Neural progenitor cell (in vitro differentiated cells): ENCODE measurements at regions not wholly inside any gene's neighbourhood (a gene's known extent, or its start where the extent isn't known, plus 50 kb on each side); places are given as distances from the start of the nearest gene placed in this dataset.

Source experiments
- DNase-seq: peaks from one replicate; pipeline ENCODE4 v3.0.0-alpha.2; 2016; ENCODE audit warnings: low spot score
- H2AFZ ChIP-seq: fragments of 200-600 bp; sonication (generic); replicated peaks from 2 replicates; pipeline ENCODE4 v1.6.1; 2016; ENCODE audit warnings: antibody characterized with exemption
- H3F3A ChIP-seq: fragments of 200-600 bp; sonication (generic); 2 replicates; pipeline ENCODE4 v1.6.1; 2016; ENCODE audit warnings: antibody characterized with exemption, low read depth
- H3K27ac ChIP-seq: fragments of 200-600 bp; sonication (generic); 2 replicates; pipeline ENCODE4 v1.5.1; 2016; ENCODE audit warnings: mild to moderate bottlenecking
- H3K27me3 ChIP-seq: fragments of 200-600 bp; sonication (generic); 2 replicates; pipeline ENCODE4 v1.6.1; 2016; ENCODE audit warnings: mild to moderate bottlenecking, moderate library complexity
- H3K36me3 ChIP-seq: fragments of 200-600 bp; sonication (generic); 2 replicates; pipeline ENCODE4 v1.5.1; 2016
- H3K4me1 ChIP-seq: fragments of 200-600 bp; sonication (generic); 2 replicates; pipeline ENCODE4 v1.6.1; 2016; ENCODE audit warnings: mixed run types
- H3K4me2 ChIP-seq: fragments of 200-600 bp; sonication (generic); 2 replicates; pipeline ENCODE4 v1.6.1; 2016
- H3K4me3 ChIP-seq: fragments of 200-600 bp; sonication (generic); 2 replicates; pipeline ENCODE4 v1.5.1; 2016
- H3K79me2 ChIP-seq: fragments of 200-600 bp; sonication (generic); 2 replicates; pipeline ENCODE4 v1.6.1; 2016; ENCODE audit warnings: low read depth
- H3K9ac ChIP-seq: fragments of 200-600 bp; sonication (generic); 2 replicates; pipeline ENCODE4 v1.6.1; 2016
- H3K9me3 ChIP-seq: fragments of 200-600 bp; sonication (generic); 2 replicates; pipeline ENCODE4 v1.5.1; 2016; ENCODE audit warnings: low read depth
- H4K20me1 ChIP-seq: fragments of 200-600 bp; sonication (generic); 2 replicates; pipeline ENCODE4 v1.6.1; 2016; ENCODE audit warnings: low read depth
- H3K27ac Mint-ChIP-seq: 3 replicates; pipeline ENCODE4 v1.8.0; 2021; ENCODE audit warnings: mixed read lengths
- H3K27me3 Mint-ChIP-seq: 2 replicates; pipeline ENCODE4 v1.8.0; 2022; ENCODE audit warnings: low read depth, mild to moderate bottlenecking, inconsistent platforms, moderate library complexity, mixed read lengths; ENCODE audit not compliant: insufficient read depth
- H3K36me3 Mint-ChIP-seq: 3 replicates; pipeline ENCODE4 v1.8.0; 2021; ENCODE audit warnings: mixed read lengths
- H3K4me1 Mint-ChIP-seq: 3 replicates; pipeline ENCODE4 v1.8.0; 2021; ENCODE audit warnings: mixed read lengths
- H3K4me3 Mint-ChIP-seq: 3 replicates; pipeline ENCODE4 v1.8.0; 2021; ENCODE audit warnings: mild to moderate bottlenecking, moderate library complexity, mixed read lengths
- H3K9me3 Mint-ChIP-seq: 3 replicates; pipeline ENCODE4 v1.8.0; 2020; ENCODE audit warnings: mixed read lengths
- EZH2 ChIP-seq: fragments of 200-600 bp; sonication (generic); IDR thresholded peaks from 2 replicates; pipeline ENCODE4 v1.6.1; 2017; ENCODE audit warnings: antibody characterized with exemption, mild to moderate bottlenecking, moderate library complexity
- EZH2phosphoT487 ChIP-seq: fragments of 200-600 bp; sonication (generic); IDR thresholded peaks from 2 replicates; pipeline ENCODE4 v1.6.1; 2017; ENCODE audit warnings: antibody characterized with exemption
- TF ChIP-seq, protein P1 (sequence below): fragments of 200-600 bp; sonication (generic); IDR thresholded peaks from 2 replicates; pipeline ENCODE4 v1.5.1; 2017; ENCODE audit warnings: antibody characterized with exemption, mild to moderate bottlenecking

DNA sequence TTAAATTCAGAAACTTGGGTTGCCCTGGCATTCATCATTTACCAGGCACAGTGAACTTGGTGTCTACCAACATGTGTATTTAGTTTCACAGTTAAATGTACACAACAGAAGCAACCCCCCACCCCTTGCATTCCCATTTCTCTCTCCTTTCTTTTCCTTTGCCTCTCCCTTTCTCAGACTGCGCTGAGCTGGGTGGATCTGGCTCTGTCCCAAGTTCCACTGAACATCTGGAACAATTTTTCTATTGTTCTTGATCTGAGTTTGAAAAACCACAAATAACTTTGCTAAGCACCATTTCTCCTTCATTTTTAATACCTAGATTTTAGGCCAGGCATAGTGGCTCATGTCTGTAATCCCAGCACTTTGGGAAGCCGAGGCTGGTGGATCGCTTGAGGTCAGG lies 242.2 kb downstream of the ABHD5 start:
- H2AFZ ChIP-seq, result no peak overlapping the region
- no peak for DNase-seq
- Mint-ChIP-seq H3K27ac (no peak overlapping the region), H3K4me3 (no peak overlapping the region), H3K27me3 (peaks cover 3% of the 10 kb centered on the region), H3K4me1 (no peaks in the 10 kb centered on the region), H3K36me3 (no peaks in the 10 kb centered on the region), H3K9me3 (peaks cover 5% of the 10 kb centered on the region)
- H3K79me2 ChIP-seq, result no peaks in the 10 kb centered on the region
- no peaks in the 10 kb centered on the region for H4K20me1 ChIP-seq
- no peaks in the 10 kb centered on the region for H3K36me3 ChIP-seq
- no peak overlapping the region for H3K9ac ChIP-seq
- no peak overlapping the region for H3K27ac ChIP-seq
- H3K4me2 ChIP-seq, result no peak overlapping the region
- TF ChIP-seq EZH2 (no peak), EZH2phosphoT487 (no peak)
- TF ChIP-seq, protein P1, sequence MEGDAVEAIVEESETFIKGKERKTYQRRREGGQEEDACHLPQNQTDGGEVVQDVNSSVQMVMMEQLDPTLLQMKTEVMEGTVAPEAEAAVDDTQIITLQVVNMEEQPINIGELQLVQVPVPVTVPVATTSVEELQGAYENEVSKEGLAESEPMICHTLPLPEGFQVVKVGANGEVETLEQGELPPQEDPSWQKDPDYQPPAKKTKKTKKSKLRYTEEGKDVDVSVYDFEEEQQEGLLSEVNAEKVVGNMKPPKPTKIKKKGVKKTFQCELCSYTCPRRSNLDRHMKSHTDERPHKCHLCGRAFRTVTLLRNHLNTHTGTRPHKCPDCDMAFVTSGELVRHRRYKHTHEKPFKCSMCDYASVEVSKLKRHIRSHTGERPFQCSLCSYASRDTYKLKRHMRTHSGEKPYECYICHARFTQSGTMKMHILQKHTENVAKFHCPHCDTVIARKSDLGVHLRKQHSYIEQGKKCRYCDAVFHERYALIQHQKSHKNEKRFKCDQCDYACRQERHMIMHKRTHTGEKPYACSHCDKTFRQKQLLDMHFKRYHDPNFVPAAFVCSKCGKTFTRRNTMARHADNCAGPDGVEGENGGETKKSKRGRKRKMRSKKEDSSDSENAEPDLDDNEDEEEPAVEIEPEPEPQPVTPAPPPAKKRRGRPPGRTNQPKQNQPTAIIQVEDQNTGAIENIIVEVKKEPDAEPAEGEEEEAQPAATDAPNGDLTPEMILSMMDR, result no peak
- H3K27me3 ChIP-seq, result no peaks in the 10 kb centered on the region
- H3F3A ChIP-seq, result no peaks in the 10 kb centered on the region
- H3K9me3 ChIP-seq, result peaks cover 3% of the 10 kb centered on the region
- H3K4me3 ChIP-seq, result no peak overlapping the region
- peaks cover 5% of the 10 kb centered on the region for H3K4me1 ChIP-seq

DNA sequence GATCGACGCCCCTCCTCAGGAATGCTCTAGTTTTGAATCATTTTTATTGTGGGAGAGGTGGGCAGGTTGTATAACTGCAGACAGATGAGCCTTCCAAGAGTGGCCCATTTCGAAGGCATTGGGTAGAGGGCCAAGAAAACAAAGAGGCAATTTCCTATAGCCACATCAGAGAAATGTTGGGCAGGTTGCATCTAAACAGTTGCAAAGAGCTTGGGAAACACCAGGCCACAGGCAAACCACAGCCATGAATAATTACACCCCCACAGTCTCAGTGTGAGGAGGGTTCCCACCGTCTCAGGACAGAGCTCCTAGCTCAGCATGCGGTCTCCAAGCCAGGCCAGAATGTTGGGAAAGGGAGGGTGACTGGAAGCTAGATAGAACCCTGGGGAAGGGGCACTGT lies 257.3 kb downstream of the ABHD5 start:
- Histone ChIP-seq H3K79me2 (no peaks in the 10 kb centered on the region), H3K27ac (no peak overlapping the region), H3F3A (no peaks in the 10 kb centered on the region), H2AFZ (no peak overlapping the region), H3K9me3 (no peaks in the 10 kb centered on the region), H3K9ac (no peak overlapping the region), H4K20me1 (no peaks in the 10 kb centered on the region), H3K4me1 (no peaks in the 10 kb centered on the region), H3K4me2 (no peak overlapping the region), H3K36me3 (no peaks in the 10 kb centered on the region), H3K27me3 (no peaks in the 10 kb centered on the region), H3K4me3 (no peak overlapping the region)
- DNase-seq, result no peak
- Mint-ChIP-seq H3K27me3 (peaks cover 4% of the 10 kb centered on the region), H3K4me1 (no peaks in the 10 kb centered on the region), H3K4me3 (no peak overlapping the region), H3K36me3 (no peaks in the 10 kb centered on the region), H3K27ac (no peak overlapping the region), H3K9me3 (peaks cover 7% of the 10 kb centered on the region)
- TF ChIP-seq, protein P1, result no peak
- no peak for TF ChIP-seq EZH2phosphoT487

DNA sequence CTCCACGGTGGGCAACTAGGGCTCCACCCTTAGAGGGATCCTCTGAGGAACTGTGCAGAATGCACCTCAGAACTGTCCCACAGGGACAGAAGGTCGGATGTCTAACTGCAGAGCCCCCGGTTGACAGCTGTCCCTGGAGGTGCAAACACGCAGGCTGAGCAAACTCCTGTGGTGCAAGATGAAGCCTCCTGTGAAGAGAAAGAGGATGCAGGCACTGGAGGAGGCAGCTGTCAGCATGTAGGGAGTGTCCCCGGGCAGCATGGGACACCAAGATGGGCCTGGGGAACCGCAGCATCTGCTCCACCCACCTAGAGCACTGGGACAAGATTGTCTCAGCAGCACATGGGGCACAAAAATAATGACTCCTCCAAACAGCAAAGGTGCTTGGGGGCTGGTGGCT lies 258.9 kb downstream of the ABHD5 start:
- Histone ChIP-seq H2AFZ (no peak overlapping the region), H3K4me3 (no peak overlapping the region), H3K9ac (no peak overlapping the region), H3K9me3 (no peaks in the 10 kb centered on the region), H3F3A (no peaks in the 10 kb centered on the region), H3K27ac (no peak overlapping the region), H3K4me1 (no peaks in the 10 kb centered on the region), H3K79me2 (no peaks in the 10 kb centered on the region), H4K20me1 (no peaks in the 10 kb centered on the region), H3K27me3 (no peaks in the 10 kb centered on the region), H3K4me2 (no peak overlapping the region), H3K36me3 (no peaks in the 10 kb centered on the region)
- Mint-ChIP-seq H3K4me1 (peaks cover 6% of the 10 kb centered on the region), H3K9me3 (peaks cover 4% of the 10 kb centered on the region), H3K27me3 (peaks cover 6% of the 10 kb centered on the region), H3K27ac (no peak overlapping the region), H3K36me3 (no peaks in the 10 kb centered on the region), H3K4me3 (no peak overlapping the region)
- TF ChIP-seq EZH2phosphoT487 (no peak), EZH2 (no peak)
- TF ChIP-seq, protein P1, result no peak
- no peak for DNase-seq

DNA sequence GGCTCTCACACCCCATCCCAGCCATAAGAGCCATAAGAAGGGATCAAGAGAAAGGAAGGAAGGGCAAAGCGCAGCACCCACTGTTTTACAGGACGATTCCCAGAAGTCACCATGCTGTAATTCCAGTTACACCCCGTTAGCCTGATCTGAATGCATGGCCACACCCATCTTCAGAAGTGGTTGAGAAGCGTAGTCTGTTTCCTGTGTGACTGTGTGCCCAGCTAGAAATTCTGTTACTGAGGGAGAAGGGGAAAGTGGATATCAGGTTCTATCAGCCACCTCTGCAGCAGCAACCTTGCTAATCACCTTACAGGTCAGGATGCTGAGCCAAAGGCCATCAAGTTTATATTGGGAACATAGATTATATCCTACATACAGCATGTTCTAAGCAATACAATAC lies 260.0 kb downstream of the ABHD5 start:
- peaks cover 6% of the 10 kb centered on the region for H3K27me3 Mint-ChIP-seq
- no peak overlapping the region for H3K4me3 Mint-ChIP-seq
- Histone ChIP-seq H3K79me2 (no peaks in the 10 kb centered on the region), H2AFZ (no peak overlapping the region), H3K36me3 (no peaks in the 10 kb centered on the region), H3K4me2 (no peak overlapping the region), H3K9me3 (no peaks in the 10 kb centered on the region), H3K4me1 (no peaks in the 10 kb centered on the region), H3F3A (no peaks in the 10 kb centered on the region), H3K4me3 (no peak overlapping the region), H4K20me1 (no peaks in the 10 kb centered on the region), H3K9ac (no peak overlapping the region), H3K27me3 (no peaks in the 10 kb centered on the region), H3K27ac (no peak overlapping the region)
- peaks cover 3% of the 10 kb centered on the region for H3K9me3 Mint-ChIP-seq
- no peaks in the 10 kb centered on the region for H3K36me3 Mint-ChIP-seq
- no peak for DNase-seq
- TF ChIP-seq, protein P1, result no peak
- TF ChIP-seq EZH2phosphoT487 (no peak), EZH2 (no peak)
- H3K27ac Mint-ChIP-seq, result no peak overlapping the region
- peaks cover 6% of the 10 kb centered on the region for H3K4me1 Mint-ChIP-seq
